ENCODE measurements at regions not wholly inside any gene's neighbourhood (a gene's known extent, or its start where the extent isn't known, plus 50 kb on each side); places are given as distances from the start of the nearest gene placed in this dataset.

- TF ChIP-seq, protein P1, sequence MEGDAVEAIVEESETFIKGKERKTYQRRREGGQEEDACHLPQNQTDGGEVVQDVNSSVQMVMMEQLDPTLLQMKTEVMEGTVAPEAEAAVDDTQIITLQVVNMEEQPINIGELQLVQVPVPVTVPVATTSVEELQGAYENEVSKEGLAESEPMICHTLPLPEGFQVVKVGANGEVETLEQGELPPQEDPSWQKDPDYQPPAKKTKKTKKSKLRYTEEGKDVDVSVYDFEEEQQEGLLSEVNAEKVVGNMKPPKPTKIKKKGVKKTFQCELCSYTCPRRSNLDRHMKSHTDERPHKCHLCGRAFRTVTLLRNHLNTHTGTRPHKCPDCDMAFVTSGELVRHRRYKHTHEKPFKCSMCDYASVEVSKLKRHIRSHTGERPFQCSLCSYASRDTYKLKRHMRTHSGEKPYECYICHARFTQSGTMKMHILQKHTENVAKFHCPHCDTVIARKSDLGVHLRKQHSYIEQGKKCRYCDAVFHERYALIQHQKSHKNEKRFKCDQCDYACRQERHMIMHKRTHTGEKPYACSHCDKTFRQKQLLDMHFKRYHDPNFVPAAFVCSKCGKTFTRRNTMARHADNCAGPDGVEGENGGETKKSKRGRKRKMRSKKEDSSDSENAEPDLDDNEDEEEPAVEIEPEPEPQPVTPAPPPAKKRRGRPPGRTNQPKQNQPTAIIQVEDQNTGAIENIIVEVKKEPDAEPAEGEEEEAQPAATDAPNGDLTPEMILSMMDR (IDR thresholded peaks at IDR 0.05; ENCODE audit: unreplicated experiment) = no peak
- ChIA-PET CTCF (no interaction called here), POLR2A (no interaction called here)
- Mint-ChIP-seq H3K27me3 (ENCODE audit: insufficient read depth, unreplicated experiment) (no peaks in the 10 kb centered on the region), H3K27ac (ENCODE audit: low read depth, unreplicated experiment) (no peak overlapping the region), H3K9me3 (ENCODE audit: unreplicated experiment) (peaks cover 7% of the 10 kb centered on the region), H3K4me3 (ENCODE audit: unreplicated experiment) (no peak overlapping the region), H3K4me1 (ENCODE audit: insufficient read depth, unreplicated experiment) (peaks cover 5% of the 10 kb centered on the region), H3K36me3 (ENCODE audit: insufficient read depth, unreplicated experiment) (no peaks in the 10 kb centered on the region)
- no peak for DNase-seq (ENCODE audit: unreplicated experiment)
- intact Hi-C loops (cut with micrococcal nuclease) = no loop called here
- no TSS peak for BruUV-seq (replicated peaks)
These were observed 1437.9 kb downstream of the REEP3 start for GRCh38 chr10:64959116-64959515.

- Mint-ChIP-seq H3K9me3 (ENCODE audit: unreplicated experiment) (peaks cover 7% of the 10 kb centered on the region), H3K27ac (ENCODE audit: low read depth, unreplicated experiment) (no peak overlapping the region), H3K4me1 (ENCODE audit: insufficient read depth, unreplicated experiment) (peaks cover 5% of the 10 kb centered on the region), H3K36me3 (ENCODE audit: insufficient read depth, unreplicated experiment) (no peaks in the 10 kb centered on the region), H3K27me3 (ENCODE audit: insufficient read depth, unreplicated experiment) (no peaks in the 10 kb centered on the region), H3K4me3 (ENCODE audit: unreplicated experiment) (no peak overlapping the region)
- TF ChIP-seq, protein P1 (IDR thresholded peaks at IDR 0.05; ENCODE audit: unreplicated experiment) = no peak
- CTCF ChIA-PET = interaction anchor here (0.6 kb wide), 1 partner anchor 18 kb away, joined by 3 read pairs; no protein-coding TSS in a partner anchor
- DNase-seq (ENCODE audit: unreplicated experiment) = no peak
- POLR2A ChIA-PET = no interaction called here
- no TSS peak for BruUV-seq (replicated peaks)
- intact Hi-C loops (cut with micrococcal nuclease) = no loop called here
These were observed 1438.7 kb downstream of the REEP3 start for GRCh38 chr10:64959883-64960282.

DNA sequence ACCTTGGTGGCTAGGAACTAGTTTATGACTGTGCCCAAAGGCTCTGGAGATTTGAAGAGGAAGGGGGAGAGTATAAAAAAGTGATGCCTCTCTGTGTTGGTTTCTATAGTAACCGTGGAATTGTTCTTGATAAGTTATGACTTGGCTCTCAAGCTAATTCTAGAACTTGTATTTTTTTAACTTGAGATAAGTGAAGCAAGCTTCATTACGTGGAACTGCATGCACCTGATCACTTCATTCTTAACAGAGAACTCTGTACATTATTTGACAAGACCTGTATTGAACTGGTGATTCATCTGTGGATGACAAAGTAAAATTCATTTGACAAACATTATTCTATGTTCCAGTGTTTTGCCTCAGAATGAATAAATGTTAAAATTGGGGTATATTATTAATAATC, 1452.2 kb downstream of the REEP3 start:
- DNase-seq (ENCODE audit: unreplicated experiment) = no peak
- H3K27ac Mint-ChIP-seq (ENCODE audit: low read depth, unreplicated experiment) = no peak overlapping the region
- no peaks in the 10 kb centered on the region for H3K9me3 Mint-ChIP-seq (ENCODE audit: unreplicated experiment)
- no TSS peak for BruUV-seq (replicated peaks)
- H3K27me3 Mint-ChIP-seq (ENCODE audit: insufficient read depth, unreplicated experiment) = no peaks in the 10 kb centered on the region
- POLR2A ChIA-PET = interaction anchor here (0.7 kb wide), 1 partner anchor 1639 kb away, joined by 3 read pairs; no protein-coding TSS in a partner anchor
- H3K4me3 Mint-ChIP-seq (ENCODE audit: unreplicated experiment) = no peak overlapping the region
- CTCF ChIA-PET = no interaction called here
- H3K4me1 Mint-ChIP-seq (ENCODE audit: insufficient read depth, unreplicated experiment) = no peaks in the 10 kb centered on the region
- TF ChIP-seq, protein P1 (IDR thresholded peaks at IDR 0.05; ENCODE audit: unreplicated experiment) = no peak
- no peaks in the 10 kb centered on the region for H3K36me3 Mint-ChIP-seq (ENCODE audit: insufficient read depth, unreplicated experiment)
- intact Hi-C loops (cut with micrococcal nuclease) = loop anchor here (10.0 kb wide), 2 partner anchors 239 to 1651 kb away; no protein-coding TSS in a partner anchor

DNA sequence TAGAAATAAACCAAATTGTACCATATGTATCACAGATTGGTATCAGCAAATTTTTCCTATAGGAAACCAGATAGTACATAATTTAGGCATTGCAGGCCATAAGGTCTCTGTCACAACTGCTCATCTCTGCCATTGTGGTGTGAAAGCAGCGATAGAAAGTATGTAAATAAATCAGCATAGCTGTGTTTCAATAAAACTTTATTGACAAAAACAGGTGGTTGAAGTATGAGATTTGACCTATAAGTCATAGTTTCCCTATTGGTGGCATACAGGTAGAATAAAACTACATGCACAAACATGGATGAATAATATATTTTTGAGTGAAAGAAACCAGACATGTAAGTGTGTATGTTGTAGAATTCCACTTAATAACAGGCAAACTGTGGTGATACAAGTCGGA, 1454.9 kb downstream of the REEP3 start:
- TF ChIP-seq, protein P1 (IDR thresholded peaks at IDR 0.05; ENCODE audit: unreplicated experiment) = no peak
- H3K27me3 Mint-ChIP-seq (ENCODE audit: insufficient read depth, unreplicated experiment) = no peaks in the 10 kb centered on the region
- no peak overlapping the region for H3K27ac Mint-ChIP-seq (ENCODE audit: low read depth, unreplicated experiment)
- H3K4me3 Mint-ChIP-seq (ENCODE audit: unreplicated experiment) = no peak overlapping the region
- intact Hi-C loops (cut with micrococcal nuclease) = loop anchor here (5.0 to 10.0 kb wide), 3 partner anchors 241 to 1956 kb away; no protein-coding TSS in a partner anchor
- no TSS peak for BruUV-seq (replicated peaks)
- no peaks in the 10 kb centered on the region for H3K4me1 Mint-ChIP-seq (ENCODE audit: insufficient read depth, unreplicated experiment)
- H3K9me3 Mint-ChIP-seq (ENCODE audit: unreplicated experiment) = no peaks in the 10 kb centered on the region
- H3K36me3 Mint-ChIP-seq (ENCODE audit: insufficient read depth, unreplicated experiment) = no peaks in the 10 kb centered on the region
- no peak for DNase-seq (ENCODE audit: unreplicated experiment)
- ChIA-PET CTCF (interaction anchor here (0.6 kb wide), 1 partner anchor 1202 kb away, joined by 3 read pairs; no protein-coding TSS in a partner anchor), POLR2A (interaction anchor here (1.5 kb wide), 1 partner anchor 1955 kb away, joined by 3 read pairs; no protein-coding TSS in a partner anchor)

Measured in MCF 10A (cell line).